ENCODE measurements at regions not wholly inside any gene's neighbourhood (a gene's known extent, or its start where the extent isn't known, plus 50 kb on each side); places are given as distances from the start of the nearest gene placed in this dataset.

- no peaks in the 10 kb centered on the region for H3K9me2 ChIP-seq (ENCODE audit: insufficient read depth, low read length)
- intact Hi-C loops (cut with micrococcal nuclease; ENCODE audit: unreplicated experiment) = no loop called here
- no peaks in the 10 kb centered on the region for H3K79me2 ChIP-seq (ENCODE audit: insufficient read depth, low read depth, low read length)
- no peak overlapping the region for H3K27ac ChIP-seq (ENCODE audit: low read depth, low read length, poor library complexity, severe bottlenecking)
- BruUV-seq (replicated peaks) = no TSS peak
- no peaks in the 10 kb centered on the region for H3K4me1 ChIP-seq (ENCODE audit: insufficient read depth, low read length, poor library complexity, severe bottlenecking)
- no peak for DNase-seq (ENCODE audit: low spot score)
- POLR2A ChIA-PET = interaction anchor here (0.7 kb wide), 1 partner anchor 132 kb away, joined by 3 read pairs; no protein-coding TSS in a partner anchor
- CTCF ChIA-PET (ENCODE audit: unreplicated experiment) = no interaction called here
- no peak overlapping the region for H2AFZ ChIP-seq (ENCODE audit: low read length)
- no peaks in the 10 kb centered on the region for H4K20me1 ChIP-seq (ENCODE audit: insufficient read depth, low read length)
- TF ChIP-seq CTCF (conservative IDR thresholded peaks at IDR 0.05; ENCODE audit: low read length) = no peak
- TF ChIP-seq EZH2phosphoT487 (IDR thresholded peaks at IDR 0.05; ENCODE audit: borderline replicate concordance, low read depth, low read length) = no peak
- H3K36me3 ChIP-seq (ENCODE audit: insufficient read depth, low read length) = no peaks in the 10 kb centered on the region
- no peaks in the 10 kb centered on the region for H3K9me3 ChIP-seq (ENCODE audit: low read length)
- H3K4me2 ChIP-seq (ENCODE audit: low read length) = no peak overlapping the region
- H3K4me3 ChIP-seq (ENCODE audit: low read depth, low read length, poor library complexity, severe bottlenecking) = no peak overlapping the region
These were observed 86.2 kb upstream of the SPATS2L start for GRCh38 chr2:200220251-200220650.

GRCh38 chr2:200221055-200221955 is 85.2 kb upstream of the SPATS2L start:
- intact Hi-C loops (cut with micrococcal nuclease; ENCODE audit: unreplicated experiment) = no loop called here
- no peaks in the 10 kb centered on the region for H3K9me2 ChIP-seq (ENCODE audit: insufficient read depth, low read length)
- ChIA-PET CTCF (ENCODE audit: unreplicated experiment) (no interaction called here), POLR2A (no interaction called here)
- no peak overlapping the region for H2AFZ ChIP-seq (ENCODE audit: low read length)
- H3K9me3 ChIP-seq (ENCODE audit: low read length) = no peaks in the 10 kb centered on the region
- H3K4me1 ChIP-seq (ENCODE audit: insufficient read depth, low read length, poor library complexity, severe bottlenecking) = no peaks in the 10 kb centered on the region
- no peak overlapping the region for H3K4me2 ChIP-seq (ENCODE audit: low read length)
- no peak for TF ChIP-seq CTCF (conservative IDR thresholded peaks at IDR 0.05; ENCODE audit: low read length)
- TF ChIP-seq EZH2phosphoT487 (IDR thresholded peaks at IDR 0.05; ENCODE audit: borderline replicate concordance, low read depth, low read length) = no peak
- H3K79me2 ChIP-seq (ENCODE audit: insufficient read depth, low read depth, low read length) = no peaks in the 10 kb centered on the region
- H3K27ac ChIP-seq (ENCODE audit: low read depth, low read length, poor library complexity, severe bottlenecking) = no peak overlapping the region
- no peaks in the 10 kb centered on the region for H3K36me3 ChIP-seq (ENCODE audit: insufficient read depth, low read length)
- H4K20me1 ChIP-seq (ENCODE audit: insufficient read depth, low read length) = no peaks in the 10 kb centered on the region
- no peak overlapping the region for H3K4me3 ChIP-seq (ENCODE audit: low read depth, low read length, poor library complexity, severe bottlenecking)
- no TSS peak for BruUV-seq (replicated peaks)
- no peak for DNase-seq (ENCODE audit: low spot score)

- intact Hi-C loops (cut with micrococcal nuclease; ENCODE audit: unreplicated experiment) = no loop called here
- Histone ChIP-seq H2AFZ (ENCODE audit: low read length) (no peak overlapping the region), H3K4me2 (ENCODE audit: low read length) (no peak overlapping the region), H3K4me3 (ENCODE audit: low read depth, low read length, poor library complexity, severe bottlenecking) (no peak overlapping the region), H3K27ac (ENCODE audit: low read depth, low read length, poor library complexity, severe bottlenecking) (no peak overlapping the region), H4K20me1 (ENCODE audit: insufficient read depth, low read length) (no peaks in the 10 kb centered on the region), H3K9me2 (ENCODE audit: insufficient read depth, low read length) (no peaks in the 10 kb centered on the region), H3K79me2 (ENCODE audit: insufficient read depth, low read depth, low read length) (no peaks in the 10 kb centered on the region), H3K9me3 (ENCODE audit: low read length) (no peaks in the 10 kb centered on the region), H3K4me1 (ENCODE audit: insufficient read depth, low read length, poor library complexity, severe bottlenecking) (no peaks in the 10 kb centered on the region), H3K36me3 (ENCODE audit: insufficient read depth, low read length) (no peaks in the 10 kb centered on the region)
- no TSS peak for BruUV-seq (replicated peaks)
- POLR2A ChIA-PET = no interaction called here
- CTCF ChIA-PET (ENCODE audit: unreplicated experiment) = no interaction called here
- TF ChIP-seq EZH2phosphoT487 (IDR thresholded peaks at IDR 0.05; ENCODE audit: borderline replicate concordance, low read depth, low read length) = no peak
- no peak for TF ChIP-seq CTCF (conservative IDR thresholded peaks at IDR 0.05; ENCODE audit: low read length)
- DNase-seq (ENCODE audit: low spot score) = no peak
These were observed 83.7 kb upstream of the SPATS2L start for GRCh38 chr2:200222791-200223190.

All from OCI-LY7 (cell line).